OCI-LY7 (cell line): ENCODE measurements at regions not wholly inside any gene's neighbourhood (a gene's known extent, or its start where the extent isn't known, plus 50 kb on each side); places are given as distances from the start of the nearest gene placed in this dataset.

Experiments used
- BruUV-seq: library from RNA; stranded (reverse); fragments of 400-500 nt; replicated peaks from 2 replicates; lab custom pipeline; 2021; lab: Mats Ljungman, UMichigan
- CTCF ChIA-PET: fragments of 300-600 bp; sonication (Branson Sonifier 250); formaldehyde crosslinking; loops from one replicate; lab custom pipeline; 2022; ENCODE audit warnings: antibody characterized with exemption; ENCODE audit not compliant: unreplicated experiment; lab: Charles Lee
- POLR2A ChIA-PET: fragments of 300-600 bp; sonication (Branson Sonifier 250); formaldehyde crosslinking; loops from one replicate; lab custom pipeline; 2022; ENCODE audit warnings: antibody characterized with exemption; lab: Charles Lee
- DNase-seq: peaks from one replicate; pipeline ENCODE4 v3.0.0-alpha.2; 2015; ENCODE audit warnings: low spot score
- H2AFZ ChIP-seq: fragments of 200-600 bp; sonication (generic), shearing (Covaris generic); 2 replicates; pipeline ENCODE4 v1.6.1; 2014; ENCODE audit warnings: mild to moderate bottlenecking, antibody characterized with exemption, low read length, moderate library complexity
- H3K27ac ChIP-seq: fragments of 200-600 bp; sonication (generic); 2 replicates; pipeline ENCODE4 v1.5.1; 2014; ENCODE audit warnings: mixed run types, low read depth, mild to moderate bottlenecking, moderate library complexity, low read length, inconsistent platforms; ENCODE audit not compliant: poor library complexity, severe bottlenecking
- H3K36me3 ChIP-seq: fragments of 200-600 bp; sonication (generic); 2 replicates; pipeline ENCODE4 v1.6.1; 2014; ENCODE audit warnings: mild to moderate bottlenecking, antibody characterized with exemption, low read length, moderate library complexity, mixed read lengths; ENCODE audit not compliant: insufficient read depth
- H3K4me1 ChIP-seq: fragments of 200-600 bp; sonication (generic); 2 replicates; pipeline ENCODE4 v1.5.1; 2014; ENCODE audit warnings: mild to moderate bottlenecking, low read length; ENCODE audit not compliant: insufficient read depth, poor library complexity, severe bottlenecking
- H3K4me2 ChIP-seq: fragments of 200-600 bp; sonication (generic); 2 replicates; pipeline ENCODE4 v1.6.1; 2014; ENCODE audit warnings: mild to moderate bottlenecking, low read length
- H3K4me3 ChIP-seq: fragments of 200-600 bp; sonication (generic); 2 replicates; pipeline ENCODE4 v1.5.1; 2014; ENCODE audit warnings: mild to moderate bottlenecking, low read depth, low read length; ENCODE audit not compliant: poor library complexity, severe bottlenecking
- H3K79me2 ChIP-seq: fragments of 200-600 bp; sonication (generic); 2 replicates; pipeline ENCODE4 v1.6.1; 2016; ENCODE audit warnings: low read depth, mild to moderate bottlenecking, low read length, moderate library complexity, mixed read lengths; ENCODE audit not compliant: insufficient read depth
- H3K9me2 ChIP-seq: fragments of 200-600 bp; sonication (generic); 2 replicates; pipeline ENCODE4 v1.6.1; 2016; ENCODE audit warnings: mild to moderate bottlenecking, low read length, mixed read lengths; ENCODE audit not compliant: insufficient read depth
- H3K9me3 ChIP-seq: fragments of 200-600 bp; sonication (generic); 2 replicates; pipeline ENCODE4 v1.6.1; 2014; ENCODE audit warnings: mild to moderate bottlenecking, mixed run types, low read length, mixed read lengths
- H4K20me1 ChIP-seq: fragments of 200-600 bp; sonication (generic); 2 replicates; pipeline ENCODE4 v1.6.1; 2014; ENCODE audit warnings: mild to moderate bottlenecking, antibody characterized with exemption, low read length, moderate library complexity, mixed read lengths; ENCODE audit not compliant: insufficient read depth
- EZH2phosphoT487 ChIP-seq: fragments of 200-600 bp; sonication (generic); IDR thresholded peaks from 2 replicates; pipeline ENCODE4 v1.6.1; 2018; ENCODE audit warnings: low read depth, borderline replicate concordance, mild to moderate bottlenecking, mixed run types, antibody characterized with exemption, low read length, moderate library complexity, mixed read lengths
- intact Hi-C: fragments of 100-400 bp; cut with micrococcal nuclease; formaldehyde crosslinking; loops from one replicate; pipeline ENCODE4 v1.10.0; 2022; ENCODE audit not compliant: unreplicated experiment
- TF ChIP-seq, protein P1 (sequence below): fragments of 200-600 bp; sonication (generic); conservative IDR thresholded peaks from 2 replicates; pipeline ENCODE4 v1.5.1; 2014; ENCODE audit warnings: mild to moderate bottlenecking, antibody characterized with exemption, low read length, moderate library complexity, mixed read lengths

DNA sequence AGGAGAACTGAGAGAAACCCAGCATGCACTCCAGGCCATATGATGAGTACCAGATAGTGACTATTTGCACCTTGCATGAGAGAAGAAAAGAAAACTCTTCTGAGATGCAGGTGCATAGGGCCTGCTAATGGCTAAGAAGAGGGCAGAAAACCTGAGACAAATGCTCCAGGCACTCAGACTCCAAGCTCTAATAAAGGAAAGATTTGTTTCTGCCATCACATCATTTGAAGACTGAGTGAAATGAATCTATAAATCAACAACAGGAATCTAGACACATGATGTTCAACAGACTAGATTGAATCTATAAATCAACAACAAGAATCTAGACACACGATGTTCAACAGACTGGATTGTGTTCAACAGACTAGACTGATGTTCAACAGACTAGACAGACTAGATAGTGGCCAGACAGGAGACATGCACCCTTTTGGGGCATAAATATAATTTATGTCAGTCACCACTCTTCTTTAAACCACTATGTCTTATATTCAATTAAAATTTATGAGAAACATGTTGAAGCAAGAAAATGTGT is 482.7 kb upstream of the UBE2E3 start:
- H3K36me3 ChIP-seq, result no peaks in the 10 kb centered on the region
- intact Hi-C loops, result no loop called here
- no peaks in the 10 kb centered on the region for H3K9me2 ChIP-seq
- H3K27ac ChIP-seq, result no peak overlapping the region
- H3K79me2 ChIP-seq, result no peaks in the 10 kb centered on the region
- ChIA-PET CTCF (no interaction called here), POLR2A (interaction anchor here (0.6 kb wide), 1 partner anchor 1281 kb away, joined by 3 read pairs; no protein-coding TSS in a partner anchor)
- H3K4me1 ChIP-seq, result no peaks in the 10 kb centered on the region
- no peak overlapping the region for H2AFZ ChIP-seq
- H3K9me3 ChIP-seq, result no peaks in the 10 kb centered on the region
- TF ChIP-seq, protein P1, sequence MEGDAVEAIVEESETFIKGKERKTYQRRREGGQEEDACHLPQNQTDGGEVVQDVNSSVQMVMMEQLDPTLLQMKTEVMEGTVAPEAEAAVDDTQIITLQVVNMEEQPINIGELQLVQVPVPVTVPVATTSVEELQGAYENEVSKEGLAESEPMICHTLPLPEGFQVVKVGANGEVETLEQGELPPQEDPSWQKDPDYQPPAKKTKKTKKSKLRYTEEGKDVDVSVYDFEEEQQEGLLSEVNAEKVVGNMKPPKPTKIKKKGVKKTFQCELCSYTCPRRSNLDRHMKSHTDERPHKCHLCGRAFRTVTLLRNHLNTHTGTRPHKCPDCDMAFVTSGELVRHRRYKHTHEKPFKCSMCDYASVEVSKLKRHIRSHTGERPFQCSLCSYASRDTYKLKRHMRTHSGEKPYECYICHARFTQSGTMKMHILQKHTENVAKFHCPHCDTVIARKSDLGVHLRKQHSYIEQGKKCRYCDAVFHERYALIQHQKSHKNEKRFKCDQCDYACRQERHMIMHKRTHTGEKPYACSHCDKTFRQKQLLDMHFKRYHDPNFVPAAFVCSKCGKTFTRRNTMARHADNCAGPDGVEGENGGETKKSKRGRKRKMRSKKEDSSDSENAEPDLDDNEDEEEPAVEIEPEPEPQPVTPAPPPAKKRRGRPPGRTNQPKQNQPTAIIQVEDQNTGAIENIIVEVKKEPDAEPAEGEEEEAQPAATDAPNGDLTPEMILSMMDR, result no peak
- no peak for TF ChIP-seq EZH2phosphoT487
- no peak overlapping the region for H3K4me2 ChIP-seq
- no TSS peak for BruUV-seq
- DNase-seq, result no peak
- H3K4me3 ChIP-seq, result no peak overlapping the region
- H4K20me1 ChIP-seq, result no peaks in the 10 kb centered on the region

DNA sequence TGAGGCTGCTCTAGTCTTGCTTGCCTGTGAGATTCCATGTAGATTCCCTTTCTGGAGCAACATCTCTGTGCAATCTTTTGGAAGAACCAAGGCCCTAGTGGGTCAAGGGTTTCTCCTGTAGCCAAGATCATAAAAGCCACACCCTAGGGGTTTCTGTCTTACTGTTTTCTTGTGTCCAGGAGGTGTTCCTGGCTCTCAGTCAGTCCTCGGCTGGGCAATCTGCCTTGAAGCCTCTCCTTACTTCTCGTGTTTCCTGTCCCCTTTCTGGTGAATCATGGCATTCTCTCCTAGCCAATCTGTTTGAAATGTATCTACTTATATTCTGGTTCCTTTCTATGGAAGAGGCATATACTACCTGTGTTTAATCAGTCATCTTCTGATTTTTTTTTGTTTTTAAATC is 484.8 kb upstream of the UBE2E3 start:
- Histone ChIP-seq H2AFZ (no peak overlapping the region), H3K9me2 (no peaks in the 10 kb centered on the region), H3K36me3 (no peaks in the 10 kb centered on the region), H3K4me3 (no peak overlapping the region), H3K79me2 (no peaks in the 10 kb centered on the region), H3K4me1 (no peaks in the 10 kb centered on the region), H3K27ac (no peak overlapping the region), H4K20me1 (no peaks in the 10 kb centered on the region), H3K4me2 (no peak overlapping the region), H3K9me3 (no peaks in the 10 kb centered on the region)
- no peak for TF ChIP-seq EZH2phosphoT487
- TF ChIP-seq, protein P1, result no peak
- POLR2A ChIA-PET, result no interaction called here
- no peak for DNase-seq
- CTCF ChIA-PET, result no interaction called here
- no TSS peak for BruUV-seq
- intact Hi-C loops, result no loop called here

DNA sequence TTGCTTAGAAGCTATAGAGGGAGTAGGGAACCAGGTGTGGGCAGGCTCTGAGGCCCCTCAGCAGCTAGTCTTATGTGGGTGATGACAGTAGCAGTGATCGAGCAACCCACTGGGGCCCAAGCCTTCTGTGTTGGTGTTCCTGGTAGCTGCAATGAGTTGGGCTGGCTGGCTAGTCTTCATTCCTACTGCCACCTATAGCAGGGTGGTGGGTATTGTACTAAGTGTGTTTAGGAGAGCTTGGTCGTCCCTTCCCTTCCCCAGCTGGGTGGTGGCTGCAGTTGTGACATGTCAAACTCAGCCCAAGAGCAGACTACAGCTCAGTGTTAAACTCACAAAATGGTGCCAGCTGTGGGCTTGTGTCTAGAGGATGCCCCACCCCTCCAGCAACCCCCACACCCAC is 486.1 kb upstream of the UBE2E3 start:
- DNase-seq, result no peak
- no peak overlapping the region for H3K4me3 ChIP-seq
- H3K4me1 ChIP-seq, result no peaks in the 10 kb centered on the region
- no peaks in the 10 kb centered on the region for H4K20me1 ChIP-seq
- H3K9me3 ChIP-seq, result no peaks in the 10 kb centered on the region
- ChIA-PET CTCF (no interaction called here), POLR2A (no interaction called here)
- no peak overlapping the region for H2AFZ ChIP-seq
- no peaks in the 10 kb centered on the region for H3K9me2 ChIP-seq
- no peaks in the 10 kb centered on the region for H3K79me2 ChIP-seq
- no peak overlapping the region for H3K4me2 ChIP-seq
- no TSS peak for BruUV-seq
- intact Hi-C loops, result no loop called here
- TF ChIP-seq, protein P1, result no peak
- no peak for TF ChIP-seq EZH2phosphoT487
- H3K36me3 ChIP-seq, result no peaks in the 10 kb centered on the region
- no peak overlapping the region for H3K27ac ChIP-seq
